Stomach (tissue), 8 donors: ENCODE measurements at regions not wholly inside any gene's neighbourhood (a gene's known extent, or its start where the extent isn't known, plus 50 kb on each side); places are given as distances from the start of the nearest gene placed in this dataset.

ENCODE experiments used
- DNase-seq, 2 donors: peaks; one replicate each; pipeline versions ENCODE4 v3.0.0 to v3.0.0-alpha.2; 2013 to 2019
- H3K27ac ChIP-seq, 5 donors: fragments of 200-600 bp in 4 of 5; sonication (generic) in 4 of 5; one replicate each; pipeline ENCODE4 v1.5.1; 2013 to 2019; ENCODE audit warnings: mild to moderate bottlenecking in 1 of 5, moderate library complexity in 1 of 5
- H3K27me3 ChIP-seq, 3 donors: fragments of 200-600 bp; sonication (generic); one replicate each; pipeline ENCODE4 v1.5.1; 2017 to 2019; ENCODE audit warnings: mixed run types in 1 of 3
- H3K36me3 ChIP-seq, 4 donors: fragments of 200-600 bp; sonication (generic); 1 replicate in 3 of 4; 2 replicates in 1 of 4; pipeline ENCODE4 v1.5.1; 2016 to 2019
- H3K4me1 ChIP-seq, 4 donors: fragments of 200-600 bp; sonication (generic); one replicate each; pipeline ENCODE4 v1.5.1; 2016 to 2019
- H3K4me3 ChIP-seq, 4 donors: fragments of 200-600 bp; sonication (generic) in 3 of 4; one replicate each; pipeline ENCODE4 v1.5.1; 2016 to 2019; ENCODE audit warnings: mild to moderate bottlenecking in 1 of 4
- H3K9me3 ChIP-seq, 4 donors: fragments of 200-600 bp; sonication (generic); one replicate each; pipeline ENCODE4 v1.5.1; 2016 to 2019
- CTCF ChIP-seq, 7 experiments: fragments of 450-650 bp in 4 of 7; fragments of 200-600 bp in 3 of 7; sonication (generic) in 3 of 7; IDR thresholded peaks; one replicate each; pipeline ENCODE4 v1.5.1; 2016 to 2019; ENCODE audit warnings: antibody characterized with exemption in 7 of 7, control low read depth in 2 of 7, mild to moderate bottlenecking in 1 of 7
- EP300 ChIP-seq: sonication (generic); formaldehyde crosslinking; IDR thresholded peaks from one replicate; pipeline ENCODE4 v1.6.1; 2017; ENCODE audit warnings: antibody characterized with exemption
- POLR2A ChIP-seq, 4 donors: fragments of 450-650 bp; IDR thresholded peaks; one replicate each; pipeline ENCODE4 v1.6.1; 2016; ENCODE audit warnings: antibody characterized with exemption in 4 of 4, control low read depth in 2 of 4, mild to moderate bottlenecking in 1 of 4, moderate library complexity in 1 of 4
- POLR2AphosphoS5 ChIP-seq, 3 donors: sonication (generic); formaldehyde crosslinking; IDR thresholded peaks; one replicate each; pipeline ENCODE4 v1.6.1; 2016; ENCODE audit warnings: antibody characterized with exemption in 3 of 3
- WGBS, 5 donors: extraction: QIAGEN DNeasy Blood & Tissue Kit in 3 of 5; methylation state at CpG; one replicate each; pipeline versions ENCODE4 v1.1.5 to v1.1.7; 2013 to 2018; 5-methylcytosine and 5-hydroxymethylcytosine counted together
- intact Hi-C: fragments of 100-400 bp; cut with DNase I; formaldehyde crosslinking; loops from one replicate; pipeline ENCODE4 v1.15.1; 2023; ENCODE audit warnings: low total_unique reads
- donor health status: healthy with polysubstance abuse.
- donor health status: Bipolar disorder and iron deficiency.
- donor health status: healthy.

DNA sequence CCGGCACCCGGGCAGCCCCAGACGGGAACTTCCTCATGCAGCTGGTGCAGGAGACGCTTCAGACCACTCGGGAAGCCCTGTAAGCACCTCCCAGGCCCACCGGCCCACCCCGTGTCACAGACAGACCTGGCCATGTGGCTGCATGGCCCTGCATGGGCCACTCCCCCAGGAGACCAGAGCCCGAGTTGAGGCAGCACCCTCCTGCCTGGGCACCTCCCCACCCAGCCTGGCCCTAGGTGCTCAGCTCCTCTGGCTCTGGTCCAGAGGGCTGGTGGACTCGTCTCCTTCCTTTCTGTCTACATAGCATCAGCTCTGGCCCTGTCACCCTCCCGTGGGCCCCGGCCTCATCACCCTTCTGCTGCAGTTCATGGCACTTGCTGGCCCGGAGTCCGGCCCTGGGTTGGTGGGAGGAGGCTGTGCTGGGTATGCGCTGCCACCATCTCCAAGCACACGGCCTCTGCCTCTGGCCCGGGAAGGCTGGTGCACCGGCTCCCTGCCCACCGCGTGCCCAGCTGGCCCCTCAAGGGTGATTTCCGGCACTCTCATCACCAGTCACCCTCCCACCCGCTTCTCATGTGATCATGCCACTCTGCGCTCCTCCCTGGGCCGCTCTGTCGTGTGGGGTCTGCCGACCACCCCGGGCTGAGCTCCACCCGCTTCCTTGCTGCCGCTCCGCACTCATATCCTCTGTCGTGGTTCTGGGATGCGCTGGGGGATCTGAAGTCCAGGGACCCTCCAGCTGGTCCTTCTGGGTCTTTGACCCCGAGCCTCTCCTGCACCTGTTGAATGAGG lies 53.1 kb upstream of the DPYSL4 start:
- Histone ChIP-seq H3K4me1 (no peaks in the 10 kb centered on the region), H3K36me3 (no peaks in the 10 kb centered on the region), H3K27ac (no peak overlapping the region), H3K27me3 (peaks cover 0 to 38% (median 18%) of the 10 kb centered on the region in 3 donors), H3K9me3 (peaks cover 0 to 7% (median 0%) of the 10 kb centered on the region in 4 donors), H3K4me3 (no peak overlapping the region)
- TF ChIP-seq EP300 (no peak), POLR2AphosphoS5 (IDR thresholded peaks at IDR 0.05) (no peak), POLR2A (IDR thresholded peaks at IDR 0.05) (no peak), CTCF (IDR thresholded peaks at IDR 0.05) (no peak)
- no peak for DNase-seq
- intact Hi-C loops = no loop called here
- WGBS, 5 donors = 76 to 91% (median 83%) methylated on average over 20 to 32 of the region's 32 CpGs

GRCh38 chr10:132134241-132135052 lies 52.3 kb upstream of the DPYSL4 start:
- no peak for DNase-seq
- Histone ChIP-seq H3K9me3 (peaks cover 0 to under 1% (median 0%) of the 10 kb centered on the region in 4 donors), H3K4me3 (no peak overlapping the region), H3K4me1 (no peaks in the 10 kb centered on the region), H3K27ac (no peak overlapping the region), H3K27me3 (peaks cover 0 to 38% (median 18%) of the 10 kb centered on the region in 3 donors), H3K36me3 (no peaks in the 10 kb centered on the region)
- no peak for TF ChIP-seq EP300
- TF ChIP-seq POLR2A (IDR thresholded peaks at IDR 0.05) = no peak
- no peak for TF ChIP-seq POLR2AphosphoS5 (IDR thresholded peaks at IDR 0.05)
- no peak for TF ChIP-seq CTCF (IDR thresholded peaks at IDR 0.05)
- intact Hi-C loops = no loop called here
- 85 to 87% (median 86%) methylated on average over 38 of the region's 38 CpGs for WGBS, 5 donors

- TF ChIP-seq CTCF (IDR thresholded peaks at IDR 0.05) (no peak), EP300 (no peak), POLR2AphosphoS5 (IDR thresholded peaks at IDR 0.05) (no peak), POLR2A (IDR thresholded peaks at IDR 0.05) (no peak)
- Histone ChIP-seq H3K36me3 (no peaks in the 10 kb centered on the region), H3K27me3 (peaks cover 0 to 38% (median 18%) of the 10 kb centered on the region in 3 donors), H3K4me1 (no peaks in the 10 kb centered on the region), H3K4me3 (no peak overlapping the region), H3K9me3 (no peaks in the 10 kb centered on the region), H3K27ac (no peak overlapping the region)
- intact Hi-C loops = no loop called here
- DNase-seq = no peak
- WGBS, 5 donors = 84 to 90% (median 86%) methylated on average over 31 to 39 of the region's 39 CpGs
Observed at GRCh38 chr10:132135053-132135872, 51.5 kb upstream of the DPYSL4 start.

GRCh38 chr10:132136097-132136521 lies 50.6 kb upstream of the DPYSL4 start:
- intact Hi-C loops = no loop called here
- TF ChIP-seq EP300 (no peak), POLR2A (IDR thresholded peaks at IDR 0.05) (no peak), POLR2AphosphoS5 (IDR thresholded peaks at IDR 0.05) (no peak), CTCF (IDR thresholded peaks at IDR 0.05) (no peak)
- 81 to 86% (median 85%) methylated on average over 20 to 22 of the region's 22 CpGs for WGBS, 5 donors
- no peak for DNase-seq
- no peak overlapping the region for H3K4me3 ChIP-seq
- no peaks in the 10 kb centered on the region for H3K9me3 ChIP-seq
- H3K27ac ChIP-seq = no peak overlapping the region
- H3K36me3 ChIP-seq = no peaks in the 10 kb centered on the region
- H3K27me3 ChIP-seq = peaks cover 0 to 34% (median 11%) of the 10 kb centered on the region in 3 donors
- no peaks in the 10 kb centered on the region for H3K4me1 ChIP-seq
